ENCODE measurements at regions not wholly inside any gene's neighbourhood (a gene's known extent, or its start where the extent isn't known, plus 50 kb on each side); places are given as distances from the start of the nearest gene placed in this dataset.

DNA sequence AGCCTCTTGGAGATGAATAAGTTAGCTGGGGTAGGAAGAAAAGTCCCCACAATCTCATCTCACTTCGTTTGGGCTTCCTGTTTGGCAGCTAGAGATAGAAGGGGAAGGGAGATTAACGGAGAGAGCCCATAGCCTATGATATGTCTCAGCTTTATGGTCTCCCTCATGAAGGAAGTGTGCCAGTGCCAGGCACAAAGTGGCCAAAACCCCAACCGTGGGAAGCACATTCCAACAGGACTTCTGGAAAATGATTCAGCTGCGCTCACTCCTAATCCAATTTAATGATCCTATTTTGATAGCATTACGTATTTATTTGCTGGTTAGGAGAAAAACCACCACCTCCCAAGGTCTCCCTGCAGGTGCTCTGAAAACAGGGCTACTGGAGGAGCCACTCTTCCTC is 303.1 kb upstream of the CLINT1 start:
- intact Hi-C loops (cut with DNase I): no loop called here
- Histone ChIP-seq H3K27ac (no peak overlapping the region), H3K27me3 (no peaks in the 10 kb centered on the region), H3K4me1 (no peaks in the 10 kb centered on the region), H3K9me3 (no peaks in the 10 kb centered on the region), H3K4me3 (no peak overlapping the region), H3K36me3 (replicated peaks in 1 of 2; ENCODE audit: insufficient read depth in 1 of 2, low read depth in 2 of 2) (no peaks in the 10 kb centered on the region)
- 54 to 56% methylated on average over 5 of the region's 5 CpGs for WGBS, 2 donors
- ATAC-seq (no peak), DNase-seq (no peak)
- TF ChIP-seq POLR2A (IDR thresholded peaks at IDR 0.05): no peak
- no peak for TF ChIP-seq CTCF (IDR thresholded peaks at IDR 0.05)

GRCh38 chr5:158159621-158160020 is 300.7 kb upstream of the CLINT1 start:
- no peak for TF ChIP-seq POLR2A (IDR thresholded peaks at IDR 0.05)
- no peak for TF ChIP-seq CTCF (IDR thresholded peaks at IDR 0.05)
- Histone ChIP-seq H3K4me3 (no peak overlapping the region), H3K36me3 (replicated peaks in 1 of 2; ENCODE audit: insufficient read depth in 1 of 2, low read depth in 2 of 2) (no peaks in the 10 kb centered on the region), H3K4me1 (peaks cover 1% of the 10 kb centered on the region), H3K9me3 (no peaks in the 10 kb centered on the region), H3K27ac (no peak overlapping the region), H3K27me3 (no peaks in the 10 kb centered on the region)
- ATAC-seq (no peak), DNase-seq (no peak)
- WGBS, 2 donors: 72 to 77% methylated on average over 4 of the region's 4 CpGs
- intact Hi-C loops (cut with DNase I): no loop called here

- Histone ChIP-seq H3K4me1 (peaks cover 5% of the 10 kb centered on the region), H3K9me3 (no peaks in the 10 kb centered on the region), H3K27ac (no peak overlapping the region), H3K4me3 (no peak overlapping the region), H3K27me3 (no peaks in the 10 kb centered on the region), H3K36me3 (replicated peaks in 1 of 2; ENCODE audit: insufficient read depth in 1 of 2, low read depth in 2 of 2) (no peaks in the 10 kb centered on the region)
- WGBS, 2 donors: 74 to 83% methylated on average over 3 of the region's 3 CpGs
- intact Hi-C loops (cut with DNase I): no loop called here
- TF ChIP-seq POLR2A (IDR thresholded peaks at IDR 0.05) (no peak), CTCF (IDR thresholded peaks at IDR 0.05) (no peak)
- DNase-seq (no peak), ATAC-seq (no peak)
Observed at GRCh38 chr5:158155811-158156505, 297.0 kb upstream of the CLINT1 start.

GRCh38 chr5:158155067-158155466 is 296.1 kb upstream of the CLINT1 start:
- no peak overlapping the region for H3K4me3 ChIP-seq
- H3K36me3 ChIP-seq (replicated peaks in 1 of 2; ENCODE audit: insufficient read depth in 1 of 2, low read depth in 2 of 2): no peaks in the 10 kb centered on the region
- peaks cover 5% of the 10 kb centered on the region for H3K4me1 ChIP-seq
- intact Hi-C loops (cut with DNase I): no loop called here
- H3K27me3 ChIP-seq: no peaks in the 10 kb centered on the region
- 71 to 73% methylated on average over 4 of the region's 4 CpGs for WGBS, 2 donors
- no peaks in the 10 kb centered on the region for H3K9me3 ChIP-seq
- DNase-seq: no peak
- no peak overlapping the region for H3K27ac ChIP-seq
- TF ChIP-seq POLR2A (IDR thresholded peaks at IDR 0.05) (no peak), CTCF (IDR thresholded peaks at IDR 0.05) (no peak)
- no peak for ATAC-seq
